ENCODE measurements at regions not wholly inside any gene's neighbourhood (a gene's known extent, or its start where the extent isn't known, plus 50 kb on each side); places are given as distances from the start of the nearest gene placed in this dataset.
"Not testable (repeated sequence)": the region's sequence is repeated elsewhere in the genome, so short reads cannot be mapped to it uniquely, and the experiment has no call there.

DNA sequence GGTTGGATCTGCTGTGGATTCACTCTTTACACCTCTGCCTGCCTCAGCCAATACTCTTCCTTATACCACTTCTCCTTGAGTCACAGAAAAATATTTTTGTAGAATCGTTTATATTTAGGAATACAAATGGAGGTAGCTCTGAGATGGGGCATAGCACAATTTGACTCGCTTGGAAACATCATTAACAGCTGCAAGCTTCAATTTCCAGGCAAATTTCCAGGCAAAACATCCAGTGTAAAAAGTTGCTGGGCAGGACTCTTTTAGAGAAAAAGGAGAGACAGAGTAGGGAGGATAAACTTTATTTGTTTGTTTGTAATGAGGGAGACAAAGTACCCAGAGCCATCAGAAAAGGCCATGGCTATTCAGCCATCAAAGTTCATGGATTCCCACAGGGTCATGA, 74.4 kb upstream of the SOX11 start:
- no peak for DNase-seq (ENCODE audit: low read depth)

GRCh38 chr2:5618271-5618670, 73.9 kb upstream of the SOX11 start:
- no peak for DNase-seq (ENCODE audit: low read depth)

GRCh38 chr2:5625556-5626065, 66.6 kb upstream of the SOX11 start:
- DNase-seq (ENCODE audit: low read depth), result not testable (repeated sequence)

- not testable (repeated sequence) for DNase-seq (ENCODE audit: low read depth)
Measured at GRCh38 chr2:5628484-5628883, 63.7 kb upstream of the SOX11 start.

GRCh38 chr2:5629510-5629909, 62.7 kb upstream of the SOX11 start:
- DNase-seq (ENCODE audit: low read depth), result not testable (repeated sequence)

DNA sequence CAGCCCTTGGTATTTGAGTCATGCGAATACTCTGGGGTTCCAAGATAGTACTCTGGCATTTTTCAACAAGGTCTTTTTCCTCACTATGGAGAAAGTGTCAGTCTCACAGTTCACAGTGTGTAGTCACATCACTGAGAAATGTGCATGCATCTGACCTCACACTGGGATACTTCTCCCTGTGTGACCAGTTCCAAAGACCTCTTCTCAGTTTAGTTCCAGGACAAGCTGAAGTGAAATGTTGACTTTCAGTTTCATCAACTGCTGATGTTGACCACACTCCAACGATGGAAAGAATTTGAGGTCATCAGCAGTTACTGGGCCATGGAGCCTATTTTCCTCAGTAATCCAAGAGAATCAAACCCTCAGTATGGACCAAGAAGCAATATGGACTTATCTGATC, 55.1 kb upstream of the SOX11 start:
- DNase-seq (ENCODE audit: low read depth), result not testable (repeated sequence)
